ENCODE measurements at regions not wholly inside any gene's neighbourhood (a gene's known extent, or its start where the extent isn't known, plus 50 kb on each side); places are given as distances from the start of the nearest gene placed in this dataset.

DNA sequence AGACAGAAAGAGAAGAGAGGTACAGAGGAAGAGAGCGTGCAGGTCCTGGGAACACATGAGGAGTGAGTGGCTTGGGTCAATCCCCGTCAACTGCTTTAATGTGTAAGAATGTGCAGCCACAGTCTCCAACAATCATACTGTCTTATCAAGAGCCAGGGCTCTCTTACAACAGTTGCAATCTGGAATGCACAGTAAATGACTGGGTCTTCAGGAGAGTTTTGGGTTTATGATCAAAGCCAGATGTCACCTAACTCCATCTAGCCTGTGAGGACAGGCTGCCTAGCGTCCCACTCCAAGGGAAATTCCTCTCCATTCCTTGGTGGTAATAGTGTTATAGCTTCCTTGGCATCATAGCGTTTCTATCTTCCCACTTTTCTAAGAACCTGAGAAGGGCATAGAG lies 75.0 kb upstream of the TRIO start:
- H3K9me3 ChIP-seq (ENCODE audit: control insufficient read depth, low read length) = no peaks in the 10 kb centered on the region
- no peaks in the 10 kb centered on the region for H3K36me3 ChIP-seq (ENCODE audit: control insufficient read depth, insufficient read depth, low read length)
- H3K4me1 ChIP-seq (ENCODE audit: control insufficient read depth, insufficient read depth, low read length) = no peaks in the 10 kb centered on the region
- no peak overlapping the region for H3K4me3 ChIP-seq (ENCODE audit: low read length)
- no peaks in the 10 kb centered on the region for H3K27me3 ChIP-seq (ENCODE audit: control insufficient read depth, insufficient read depth, low read length)
- H3K9ac ChIP-seq (ENCODE audit: low read length) = no peak overlapping the region

GRCh38 chr5:14066326-14066725 lies 76.8 kb upstream of the TRIO start:
- no peak overlapping the region for H3K9ac ChIP-seq (ENCODE audit: low read length)
- H3K4me1 ChIP-seq (ENCODE audit: control insufficient read depth, insufficient read depth, low read length) = no peaks in the 10 kb centered on the region
- no peak overlapping the region for H3K4me3 ChIP-seq (ENCODE audit: low read length)
- H3K9me3 ChIP-seq (ENCODE audit: control insufficient read depth, low read length) = no peaks in the 10 kb centered on the region
- H3K27me3 ChIP-seq (ENCODE audit: control insufficient read depth, insufficient read depth, low read length) = no peaks in the 10 kb centered on the region
- H3K36me3 ChIP-seq (ENCODE audit: control insufficient read depth, insufficient read depth, low read length) = no peaks in the 10 kb centered on the region

DNA sequence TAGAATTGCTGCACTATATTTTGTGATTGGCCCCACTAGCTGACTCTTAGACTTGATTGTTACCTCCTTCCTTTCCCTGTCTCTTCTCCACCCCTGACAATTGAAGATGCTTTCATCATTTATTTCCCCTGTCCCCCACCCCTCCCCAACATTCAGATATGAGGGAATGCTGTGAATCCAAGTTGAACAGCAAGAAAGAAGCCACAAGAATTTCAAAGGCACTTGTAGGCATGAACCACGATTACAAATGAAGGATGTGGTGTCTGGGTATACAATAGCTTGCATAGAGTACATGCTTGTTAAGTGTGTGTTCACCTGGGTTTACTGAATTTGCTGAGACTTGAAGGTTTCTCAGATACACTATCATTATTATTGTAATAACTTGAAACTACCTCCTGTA lies 78.3 kb upstream of the TRIO start:
- Histone ChIP-seq H3K27me3 (ENCODE audit: control insufficient read depth, insufficient read depth, low read length) (no peaks in the 10 kb centered on the region), H3K36me3 (ENCODE audit: control insufficient read depth, insufficient read depth, low read length) (no peaks in the 10 kb centered on the region), H3K4me3 (ENCODE audit: low read length) (no peak overlapping the region), H3K9me3 (ENCODE audit: control insufficient read depth, low read length) (no peaks in the 10 kb centered on the region), H3K9ac (ENCODE audit: low read length) (no peak overlapping the region), H3K4me1 (ENCODE audit: control insufficient read depth, insufficient read depth, low read length) (no peaks in the 10 kb centered on the region)

GRCh38 chr5:14063691-14064090 lies 79.5 kb upstream of the TRIO start:
- Histone ChIP-seq H3K36me3 (ENCODE audit: control insufficient read depth, insufficient read depth, low read length) (no peaks in the 10 kb centered on the region), H3K4me1 (ENCODE audit: control insufficient read depth, insufficient read depth, low read length) (no peaks in the 10 kb centered on the region), H3K9ac (ENCODE audit: low read length) (no peak overlapping the region), H3K27me3 (ENCODE audit: control insufficient read depth, insufficient read depth, low read length) (no peaks in the 10 kb centered on the region), H3K4me3 (ENCODE audit: low read length) (no peak overlapping the region), H3K9me3 (ENCODE audit: control insufficient read depth, low read length) (no peaks in the 10 kb centered on the region)

DNA sequence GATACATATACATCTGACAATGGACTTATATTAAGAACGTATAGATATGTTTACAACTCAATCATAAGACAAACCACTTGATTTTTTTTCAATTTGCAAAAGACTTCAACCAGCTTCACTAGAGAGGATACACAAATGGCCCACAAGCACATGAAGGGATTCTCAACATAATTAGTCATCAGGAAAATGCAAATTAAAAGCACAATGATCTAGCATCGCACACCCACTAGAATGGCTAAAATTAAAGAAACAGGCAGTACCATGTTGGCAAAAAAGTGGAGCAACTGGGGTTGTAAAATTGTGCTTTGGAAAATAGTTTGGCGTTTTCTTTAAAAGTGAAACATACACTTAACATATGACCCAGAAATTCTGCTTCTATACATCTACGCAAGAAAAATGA lies 80.0 kb upstream of the TRIO start:
- Histone ChIP-seq H3K4me1 (ENCODE audit: control insufficient read depth, insufficient read depth, low read length) (no peaks in the 10 kb centered on the region), H3K9ac (ENCODE audit: low read length) (no peak overlapping the region), H3K27me3 (ENCODE audit: control insufficient read depth, insufficient read depth, low read length) (no peaks in the 10 kb centered on the region), H3K36me3 (ENCODE audit: control insufficient read depth, insufficient read depth, low read length) (no peaks in the 10 kb centered on the region), H3K9me3 (ENCODE audit: control insufficient read depth, low read length) (no peaks in the 10 kb centered on the region), H3K4me3 (ENCODE audit: low read length) (no peak overlapping the region)

DNA sequence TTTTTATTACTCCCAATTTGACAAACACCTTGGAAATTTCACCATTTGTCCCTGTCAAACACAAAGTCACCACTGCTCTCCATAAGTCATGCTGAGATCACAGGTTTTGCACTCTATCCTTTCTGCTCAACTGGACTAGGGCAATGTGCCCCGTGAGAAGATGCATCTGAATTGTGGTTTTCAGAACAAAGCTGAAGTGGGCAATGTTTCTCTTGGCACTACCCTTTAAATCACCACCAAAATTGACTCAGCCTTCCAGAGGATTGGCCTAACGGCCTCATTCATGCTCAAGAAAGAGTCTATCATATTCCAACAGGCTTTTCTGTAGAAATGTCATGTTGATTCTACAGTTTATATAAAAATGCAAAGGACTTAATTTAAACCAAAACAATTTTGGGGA lies 81.0 kb upstream of the TRIO start:
- Histone ChIP-seq H3K4me1 (ENCODE audit: control insufficient read depth, insufficient read depth, low read length) (no peaks in the 10 kb centered on the region), H3K36me3 (ENCODE audit: control insufficient read depth, insufficient read depth, low read length) (no peaks in the 10 kb centered on the region), H3K9me3 (ENCODE audit: control insufficient read depth, low read length) (no peaks in the 10 kb centered on the region), H3K27me3 (ENCODE audit: control insufficient read depth, insufficient read depth, low read length) (no peaks in the 10 kb centered on the region), H3K4me3 (ENCODE audit: low read length) (no peak overlapping the region), H3K9ac (ENCODE audit: low read length) (no peak overlapping the region)

GRCh38 chr5:14061106-14061505 lies 82.0 kb upstream of the TRIO start:
- Histone ChIP-seq H3K9me3 (ENCODE audit: control insufficient read depth, low read length) (no peaks in the 10 kb centered on the region), H3K4me1 (ENCODE audit: control insufficient read depth, insufficient read depth, low read length) (no peaks in the 10 kb centered on the region), H3K9ac (ENCODE audit: low read length) (no peak overlapping the region), H3K4me3 (ENCODE audit: low read length) (no peak overlapping the region), H3K36me3 (ENCODE audit: control insufficient read depth, insufficient read depth, low read length) (no peaks in the 10 kb centered on the region), H3K27me3 (ENCODE audit: control insufficient read depth, insufficient read depth, low read length) (no peaks in the 10 kb centered on the region)

GRCh38 chr5:14060218-14060617 lies 82.9 kb upstream of the TRIO start:
- no peaks in the 10 kb centered on the region for H3K27me3 ChIP-seq (ENCODE audit: control insufficient read depth, insufficient read depth, low read length)
- H3K4me3 ChIP-seq (ENCODE audit: low read length) = no peak overlapping the region
- no peak overlapping the region for H3K9ac ChIP-seq (ENCODE audit: low read length)
- H3K36me3 ChIP-seq (ENCODE audit: control insufficient read depth, insufficient read depth, low read length) = no peaks in the 10 kb centered on the region
- no peaks in the 10 kb centered on the region for H3K4me1 ChIP-seq (ENCODE audit: control insufficient read depth, insufficient read depth, low read length)
- no peaks in the 10 kb centered on the region for H3K9me3 ChIP-seq (ENCODE audit: control insufficient read depth, low read length)

DNA sequence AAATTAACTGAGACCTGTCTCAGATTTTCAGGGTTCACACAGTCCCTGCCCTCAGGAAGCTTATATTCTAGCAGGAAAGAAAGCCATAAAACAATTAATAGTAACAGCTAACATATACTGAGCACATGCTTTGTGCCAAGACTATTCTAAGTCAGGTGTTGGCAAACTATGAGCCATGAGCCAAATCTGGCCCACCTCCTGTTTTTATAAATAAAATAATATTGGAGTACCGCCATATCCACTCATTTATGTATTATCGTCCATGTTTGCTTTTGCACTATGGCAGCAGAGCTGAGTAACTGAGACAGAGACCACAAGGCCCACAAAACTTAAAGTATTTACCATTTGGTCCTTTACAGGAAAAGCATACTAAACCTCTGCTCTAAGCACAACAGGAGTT lies 83.3 kb upstream of the TRIO start:
- H3K27me3 ChIP-seq (ENCODE audit: control insufficient read depth, insufficient read depth, low read length) = no peaks in the 10 kb centered on the region

GRCh38 chr5:14057289-14057688 lies 85.9 kb upstream of the TRIO start:
- Histone ChIP-seq H3K9me3 (ENCODE audit: control insufficient read depth, low read length) (no peaks in the 10 kb centered on the region), H3K9ac (ENCODE audit: low read length) (no peak overlapping the region), H3K27me3 (ENCODE audit: control insufficient read depth, insufficient read depth, low read length) (no peaks in the 10 kb centered on the region), H3K4me3 (ENCODE audit: low read length) (no peak overlapping the region), H3K4me1 (ENCODE audit: control insufficient read depth, insufficient read depth, low read length) (no peaks in the 10 kb centered on the region), H3K36me3 (ENCODE audit: control insufficient read depth, insufficient read depth, low read length) (no peaks in the 10 kb centered on the region)

More for the DNA sequence above, 83.3 kb upstream of the TRIO start:
- Histone ChIP-seq H3K9ac (ENCODE audit: low read length) (no peak overlapping the region), H3K9me3 (ENCODE audit: control insufficient read depth, low read length) (no peaks in the 10 kb centered on the region), H3K4me3 (ENCODE audit: low read length) (no peak overlapping the region), H3K36me3 (ENCODE audit: control insufficient read depth, insufficient read depth, low read length) (no peaks in the 10 kb centered on the region), H3K4me1 (ENCODE audit: control insufficient read depth, insufficient read depth, low read length) (no peaks in the 10 kb centered on the region)

DNA sequence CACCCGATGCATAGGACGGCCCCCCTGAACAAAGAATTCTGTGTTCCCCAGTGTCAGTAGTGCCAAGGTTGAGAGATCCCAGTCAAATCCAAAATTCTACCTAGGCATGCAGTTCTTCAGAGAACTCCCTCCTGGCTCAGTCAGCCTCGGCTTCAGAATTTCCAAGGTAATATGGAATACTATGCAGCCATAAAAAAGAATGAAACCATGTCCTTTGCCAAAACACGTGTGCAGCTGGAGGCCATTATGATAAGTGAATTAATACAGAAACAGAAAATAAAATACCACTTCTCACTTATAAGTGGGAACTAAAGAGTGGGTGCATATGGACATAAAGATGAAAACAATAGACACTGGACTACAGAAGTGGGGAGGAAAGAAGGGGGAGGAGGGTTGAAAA lies 87.1 kb upstream of the TRIO start:
- Histone ChIP-seq H3K27me3 (ENCODE audit: control insufficient read depth, insufficient read depth, low read length) (no peaks in the 10 kb centered on the region), H3K9me3 (ENCODE audit: control insufficient read depth, low read length) (no peaks in the 10 kb centered on the region), H3K9ac (ENCODE audit: low read length) (no peak overlapping the region), H3K4me3 (ENCODE audit: low read length) (no peak overlapping the region), H3K36me3 (ENCODE audit: control insufficient read depth, insufficient read depth, low read length) (no peaks in the 10 kb centered on the region), H3K4me1 (ENCODE audit: control insufficient read depth, insufficient read depth, low read length) (no peaks in the 10 kb centered on the region)

DNA sequence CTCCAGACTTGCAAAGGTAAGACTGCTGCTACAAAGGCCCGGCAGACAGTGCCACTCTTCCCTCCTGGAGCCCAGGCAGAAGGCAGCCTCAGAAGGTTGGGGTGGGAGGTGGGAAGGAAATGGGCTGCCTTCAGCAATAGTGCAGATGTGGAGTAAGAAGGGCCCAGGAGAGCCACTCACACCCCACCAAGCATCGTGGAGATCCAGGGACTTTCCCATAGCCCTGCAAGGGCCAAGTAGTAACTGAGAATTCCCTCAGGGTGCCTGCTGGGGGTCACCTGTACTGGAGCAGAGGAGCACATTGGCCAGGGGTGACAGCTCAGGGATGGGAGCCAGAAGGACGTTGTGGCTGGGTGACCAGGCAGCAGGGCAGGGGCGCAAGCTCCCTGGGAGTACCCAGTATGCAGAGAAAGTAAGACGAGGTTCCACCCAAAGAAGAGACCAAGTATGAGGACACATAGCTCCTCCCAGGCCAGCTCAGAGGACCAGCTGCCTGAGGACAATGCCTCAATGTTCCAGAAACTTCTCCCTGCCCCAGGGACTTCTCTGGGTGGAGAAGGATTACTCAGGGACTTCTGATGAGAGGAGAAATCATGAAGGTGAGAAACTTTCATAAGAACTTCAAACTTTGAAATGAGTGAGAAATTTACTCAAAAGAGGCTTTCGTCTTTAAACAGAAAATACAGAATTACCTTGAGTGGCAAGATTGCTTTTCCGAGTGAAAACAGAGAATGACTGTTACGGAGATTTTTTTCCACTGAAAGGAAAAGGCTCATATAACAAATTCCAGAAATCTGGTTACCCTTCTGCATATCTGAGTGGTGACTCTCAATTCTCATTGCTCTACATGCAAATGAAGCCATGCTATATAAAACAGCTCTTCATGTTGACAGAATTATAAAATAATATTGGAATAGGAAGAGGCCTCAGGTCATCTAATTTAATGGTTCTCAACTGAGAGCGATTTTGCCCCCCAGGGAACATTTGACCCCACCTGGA lies 87.9 kb upstream of the TRIO start:
- H3K36me3 ChIP-seq (ENCODE audit: control insufficient read depth, insufficient read depth, low read length) = no peaks in the 10 kb centered on the region

More for the DNA sequence above, 87.9 kb upstream of the TRIO start:
- no peaks in the 10 kb centered on the region for H3K4me1 ChIP-seq (ENCODE audit: control insufficient read depth, insufficient read depth, low read length)
- H3K9ac ChIP-seq (ENCODE audit: low read length) = no peak overlapping the region
- H3K27me3 ChIP-seq (ENCODE audit: control insufficient read depth, insufficient read depth, low read length) = no peaks in the 10 kb centered on the region
- no peaks in the 10 kb centered on the region for H3K9me3 ChIP-seq (ENCODE audit: control insufficient read depth, low read length)
- no peak overlapping the region for H3K4me3 ChIP-seq (ENCODE audit: low read length)
